ENCODE measurements at regions not wholly inside any gene's neighbourhood (a gene's known extent, or its start where the extent isn't known, plus 50 kb on each side); places are given as distances from the start of the nearest gene placed in this dataset.
"Not testable (repeated sequence)": the region's sequence is repeated elsewhere in the genome, so short reads cannot be mapped to it uniquely, and the experiment has no call there.

DNA sequence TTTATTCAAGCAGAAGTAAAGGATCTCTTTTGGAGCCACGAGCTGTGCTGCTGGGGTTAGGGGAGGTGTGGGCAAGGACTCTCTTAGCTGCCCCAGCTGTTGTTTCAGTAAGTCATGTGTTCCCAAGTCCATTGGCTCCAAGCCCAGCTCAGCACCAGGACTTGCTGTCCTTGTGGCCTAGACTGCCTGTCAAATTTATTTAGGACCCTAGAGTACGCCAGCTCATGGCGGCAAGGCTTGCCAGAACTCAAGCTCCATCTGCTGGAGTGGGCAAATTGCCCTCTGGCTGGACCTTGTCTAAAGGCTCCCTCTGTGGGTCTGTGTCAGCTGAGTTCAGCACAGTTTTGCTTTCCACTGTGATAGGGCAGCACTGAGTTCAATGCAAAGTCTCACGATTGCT is 106.6 kb upstream of the POTEB2 start:
- TF ChIP-seq, protein P1, sequence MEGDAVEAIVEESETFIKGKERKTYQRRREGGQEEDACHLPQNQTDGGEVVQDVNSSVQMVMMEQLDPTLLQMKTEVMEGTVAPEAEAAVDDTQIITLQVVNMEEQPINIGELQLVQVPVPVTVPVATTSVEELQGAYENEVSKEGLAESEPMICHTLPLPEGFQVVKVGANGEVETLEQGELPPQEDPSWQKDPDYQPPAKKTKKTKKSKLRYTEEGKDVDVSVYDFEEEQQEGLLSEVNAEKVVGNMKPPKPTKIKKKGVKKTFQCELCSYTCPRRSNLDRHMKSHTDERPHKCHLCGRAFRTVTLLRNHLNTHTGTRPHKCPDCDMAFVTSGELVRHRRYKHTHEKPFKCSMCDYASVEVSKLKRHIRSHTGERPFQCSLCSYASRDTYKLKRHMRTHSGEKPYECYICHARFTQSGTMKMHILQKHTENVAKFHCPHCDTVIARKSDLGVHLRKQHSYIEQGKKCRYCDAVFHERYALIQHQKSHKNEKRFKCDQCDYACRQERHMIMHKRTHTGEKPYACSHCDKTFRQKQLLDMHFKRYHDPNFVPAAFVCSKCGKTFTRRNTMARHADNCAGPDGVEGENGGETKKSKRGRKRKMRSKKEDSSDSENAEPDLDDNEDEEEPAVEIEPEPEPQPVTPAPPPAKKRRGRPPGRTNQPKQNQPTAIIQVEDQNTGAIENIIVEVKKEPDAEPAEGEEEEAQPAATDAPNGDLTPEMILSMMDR (IDR thresholded peaks at IDR 0.05): not testable (repeated sequence)
- TF ChIP-seq POLR2A, EP300 (IDR thresholded peaks at IDR 0.05): not testable (repeated sequence)
